ENCODE measurements at regions not wholly inside any gene's neighbourhood (a gene's known extent, or its start where the extent isn't known, plus 50 kb on each side); places are given as distances from the start of the nearest gene placed in this dataset.

DNA sequence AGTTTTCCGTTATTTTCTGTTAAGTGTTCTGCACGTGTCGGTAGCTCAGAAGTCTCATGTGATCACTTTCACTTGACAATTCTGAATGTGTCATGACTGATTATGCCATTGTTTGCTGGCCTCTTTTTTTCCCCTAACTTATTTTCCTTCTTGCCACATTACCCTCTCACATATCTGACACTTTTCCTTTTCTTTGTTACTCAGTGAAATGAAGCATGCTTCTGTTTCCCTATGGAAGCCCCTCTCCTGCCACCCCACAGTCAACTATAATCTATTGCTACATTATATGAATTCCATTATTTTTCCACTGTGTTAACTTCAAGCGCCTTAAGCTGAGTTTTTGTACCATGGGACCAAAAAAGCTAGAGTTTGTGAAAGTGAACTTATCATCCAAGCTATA, 531.6 kb upstream of the HS3ST5 start:
- TF ChIP-seq EZH2 (IDR thresholded peaks at IDR 0.05) (no peak), POLR2AphosphoS5 (IDR thresholded peaks at IDR 0.05; ENCODE audit: borderline replicate concordance, low read depth, low read length) (no peak)

Data from SK-N-MC (cell line).